Urinary bladder (tissue), 3 donors: ENCODE measurements at regions not wholly inside any gene's neighbourhood (a gene's known extent, or its start where the extent isn't known, plus 50 kb on each side); places are given as distances from the start of the nearest gene placed in this dataset.

ENCODE experiments used
- DNase-seq: peaks from one replicate; pipeline ENCODE4 v3.0.0-alpha.2; 2015; ENCODE audit errors: extremely low spot score
- H3K27ac ChIP-seq: one replicate; pipeline ENCODE4 v1.5.1; 2013; ENCODE audit warnings: low read depth, mild to moderate bottlenecking, moderate library complexity
- H3K36me3 ChIP-seq: one replicate; pipeline ENCODE4 v1.6.1; 2013; ENCODE audit warnings: mild to moderate bottlenecking, moderate library complexity; ENCODE audit not compliant: insufficient read depth
- H3K4me1 ChIP-seq: one replicate; pipeline ENCODE4 v1.6.1; 2013; ENCODE audit warnings: mild to moderate bottlenecking, moderate library complexity; ENCODE audit not compliant: insufficient read depth
- H3K4me3 ChIP-seq: one replicate; pipeline ENCODE4 v1.5.1; 2013; ENCODE audit warnings: low read depth, low read length
- WGBS: extraction: QIAGEN DNeasy Blood & Tissue Kit; methylation state at CpG from one replicate; pipeline ENCODE4 v1.1.7; 2013; 5-methylcytosine and 5-hydroxymethylcytosine counted together
- donor health status: healthy with polysubstance abuse.
- donor health status: healthy.

DNA sequence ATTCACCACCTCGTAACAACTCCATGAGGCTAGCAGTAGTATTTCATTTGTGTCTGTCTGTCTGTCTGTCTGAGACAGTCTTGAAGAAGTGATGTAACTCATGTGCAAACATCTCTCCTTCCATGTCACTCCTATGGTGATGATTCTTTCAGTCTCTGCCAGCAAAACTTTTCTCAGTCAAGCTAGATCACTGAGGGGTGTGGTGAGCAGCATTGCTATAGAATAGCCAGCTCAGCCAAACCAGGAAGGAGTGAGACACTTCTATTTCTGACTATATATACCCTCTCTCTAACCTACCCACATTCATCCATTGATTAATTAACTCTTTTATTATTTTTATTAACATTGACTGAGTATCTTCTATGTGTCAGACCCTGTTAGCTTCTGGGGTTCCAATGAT is 1095.1 kb upstream of the GYPC start:
- Histone ChIP-seq H3K27ac (no peak overlapping the region), H3K4me3 (no peak overlapping the region), H3K36me3 (no peaks in the 10 kb centered on the region), H3K4me1 (no peaks in the 10 kb centered on the region)
- DNase-seq, result no peak
- 87% methylated on average over 1 of the region's 1 CpG for WGBS

DNA sequence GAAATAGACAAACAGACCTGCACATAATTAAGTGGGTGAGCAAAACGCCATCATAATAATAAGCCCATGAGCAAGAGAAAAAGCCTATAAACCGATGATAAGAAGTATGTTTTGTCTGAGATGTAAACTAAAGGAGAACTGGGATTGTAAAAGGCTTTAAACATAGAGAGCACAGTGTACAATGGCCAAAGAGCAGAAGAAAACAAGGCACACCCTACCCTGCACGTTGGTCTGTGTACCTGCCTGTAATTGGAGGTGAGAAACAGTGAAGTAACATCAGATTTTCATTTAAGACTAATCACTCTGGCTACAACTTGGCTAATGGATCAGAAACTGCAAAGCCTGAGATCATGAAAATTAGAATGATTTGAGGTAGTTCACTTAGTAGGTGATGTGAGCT is 1094.7 kb upstream of the GYPC start:
- WGBS, result 31% methylated on average over 3 of the region's 3 CpGs
- DNase-seq, result no peak
- Histone ChIP-seq H3K36me3 (no peaks in the 10 kb centered on the region), H3K4me1 (no peaks in the 10 kb centered on the region), H3K4me3 (no peak overlapping the region), H3K27ac (no peak overlapping the region)

DNA sequence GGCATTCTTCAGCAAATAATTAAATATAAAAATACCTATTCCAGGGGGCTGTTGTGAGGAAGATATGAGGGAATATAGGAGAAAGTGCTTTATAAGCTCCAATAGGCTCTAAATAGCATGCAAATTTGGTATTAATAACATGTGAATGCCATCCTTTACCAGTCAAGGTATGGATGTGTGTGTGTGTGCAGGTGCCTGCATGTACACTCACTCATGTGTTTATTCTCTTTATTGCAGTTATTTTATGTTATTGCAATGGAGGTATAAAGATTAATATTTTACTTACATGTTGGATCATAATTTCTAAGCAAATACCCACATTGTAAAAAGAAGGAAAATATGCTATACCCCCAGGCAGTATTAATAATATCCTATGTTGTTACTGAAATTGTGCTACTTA is 1093.0 kb upstream of the GYPC start:
- no peaks in the 10 kb centered on the region for H3K4me1 ChIP-seq
- no peak overlapping the region for H3K27ac ChIP-seq
- no peak overlapping the region for H3K4me3 ChIP-seq
- no peak for DNase-seq
- H3K36me3 ChIP-seq, result no peaks in the 10 kb centered on the region

DNA sequence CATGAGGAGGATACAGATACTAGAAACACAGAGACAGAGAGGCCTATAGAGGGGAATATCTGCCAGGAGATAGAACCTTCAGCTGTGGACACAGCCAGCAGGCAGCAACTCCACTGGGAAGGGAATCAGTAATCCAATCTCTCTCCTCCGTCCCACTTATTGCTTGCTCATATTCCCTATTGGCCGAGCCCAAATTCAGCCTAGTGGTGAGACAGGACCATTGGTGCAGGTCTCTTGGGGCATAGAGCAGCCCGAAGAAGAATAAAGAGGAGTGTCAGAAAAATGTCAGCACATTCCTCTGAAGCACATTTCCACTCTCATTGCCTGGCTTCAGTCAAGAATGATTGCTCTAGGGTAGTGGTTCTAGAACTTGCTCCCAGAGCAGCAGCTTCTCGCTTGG is 1091.5 kb upstream of the GYPC start:
- no peak overlapping the region for H3K27ac ChIP-seq
- H3K4me3 ChIP-seq, result no peak overlapping the region
- DNase-seq, result no peak
- WGBS, result 40% methylated on average over 4 of the region's 4 CpGs
- no peaks in the 10 kb centered on the region for H3K4me1 ChIP-seq
- no peaks in the 10 kb centered on the region for H3K36me3 ChIP-seq

DNA sequence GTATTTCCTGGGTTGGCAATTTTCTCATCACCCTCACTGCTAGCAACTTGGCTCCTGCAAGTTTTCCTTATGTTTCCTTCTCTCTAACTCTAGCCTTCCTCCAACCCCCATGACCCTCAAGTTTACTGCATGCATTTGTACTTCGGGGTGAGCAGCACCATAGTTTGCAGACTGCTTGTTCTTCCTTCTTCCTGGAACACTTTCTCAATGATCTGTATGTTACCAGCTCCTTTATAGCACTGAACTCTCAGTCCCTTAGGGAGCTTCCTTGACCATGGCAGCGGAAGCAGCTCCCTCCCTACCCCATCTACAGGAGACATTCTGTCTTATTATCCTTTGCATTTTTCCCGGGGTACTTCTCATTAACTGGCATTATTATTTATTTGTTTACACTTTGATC is 1089.5 kb upstream of the GYPC start:
- DNase-seq, result no peak
- Histone ChIP-seq H3K36me3 (no peaks in the 10 kb centered on the region), H3K27ac (no peak overlapping the region), H3K4me1 (no peaks in the 10 kb centered on the region), H3K4me3 (no peak overlapping the region)
- 49% methylated on average over 3 of the region's 3 CpGs for WGBS

DNA sequence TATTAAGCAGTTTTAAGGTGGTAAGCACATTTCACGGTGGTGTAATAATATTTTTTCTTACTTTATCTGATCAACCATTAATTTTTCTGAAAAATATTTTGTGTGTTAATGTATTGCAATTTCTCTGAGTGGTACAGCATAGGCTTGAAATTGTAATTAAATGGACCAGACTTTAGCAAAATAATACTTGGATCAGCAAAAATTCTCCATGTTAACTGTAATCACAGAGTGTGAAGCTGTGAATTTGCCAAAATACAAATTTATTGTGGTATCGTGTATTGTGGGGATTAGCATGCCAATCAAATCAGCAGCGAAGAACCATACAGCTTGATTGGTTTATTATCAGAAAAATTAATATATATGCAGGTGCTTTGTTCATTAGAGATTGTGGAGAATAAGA is 1088.9 kb upstream of the GYPC start:
- DNase-seq, result no peak
- 61% methylated on average over 3 of the region's 3 CpGs for WGBS
- no peaks in the 10 kb centered on the region for H3K36me3 ChIP-seq
- H3K27ac ChIP-seq, result no peak overlapping the region
- H3K4me3 ChIP-seq, result no peak overlapping the region
- H3K4me1 ChIP-seq, result no peaks in the 10 kb centered on the region

DNA sequence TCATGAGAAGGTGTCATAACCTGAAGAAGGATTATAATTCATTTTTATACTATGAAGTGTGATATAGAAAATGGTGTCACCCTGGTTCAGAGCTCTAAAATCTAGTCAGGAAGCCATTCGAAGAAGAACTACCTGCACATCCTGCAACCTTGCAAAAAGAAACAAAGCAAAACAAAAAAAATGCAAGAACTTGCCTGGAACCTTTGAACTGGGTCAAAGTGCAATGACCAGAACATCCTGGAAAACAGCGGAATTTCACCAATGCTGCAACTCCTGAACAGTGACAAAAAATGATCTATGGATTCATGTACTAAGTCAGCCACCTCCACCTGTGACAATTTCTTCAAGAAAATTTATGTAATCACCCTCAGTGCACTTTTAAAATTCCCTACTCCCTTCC is 1083.3 kb upstream of the GYPC start:
- no peak for DNase-seq
- H3K4me3 ChIP-seq, result no peak overlapping the region
- no peak overlapping the region for H3K27ac ChIP-seq
- no peaks in the 10 kb centered on the region for H3K36me3 ChIP-seq
- WGBS, result 85% methylated on average over 2 of the region's 2 CpGs
- H3K4me1 ChIP-seq, result no peaks in the 10 kb centered on the region

DNA sequence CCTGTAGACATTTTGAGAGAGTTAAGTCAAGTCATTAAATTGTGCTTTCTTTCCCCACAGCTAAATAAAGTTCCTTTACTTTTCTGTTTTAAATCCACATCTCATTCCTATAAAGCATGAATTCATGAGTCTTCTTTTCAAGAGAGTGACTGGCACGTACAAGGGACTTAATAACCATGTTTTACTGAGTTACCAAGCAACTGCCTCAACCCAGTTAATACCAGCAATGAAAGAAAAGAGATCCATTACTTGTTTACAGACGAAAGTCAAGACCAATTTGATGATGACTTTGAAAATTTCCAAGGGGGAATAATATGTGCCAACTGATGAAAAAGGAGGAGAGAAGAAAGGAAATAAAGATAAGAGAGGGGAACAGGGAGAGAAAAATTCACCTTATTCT is 1082.5 kb upstream of the GYPC start:
- WGBS, result 46% methylated on average over 2 of the region's 2 CpGs
- no peaks in the 10 kb centered on the region for H3K4me1 ChIP-seq
- H3K36me3 ChIP-seq, result no peaks in the 10 kb centered on the region
- H3K4me3 ChIP-seq, result no peak overlapping the region
- no peak for DNase-seq
- H3K27ac ChIP-seq, result no peak overlapping the region

DNA sequence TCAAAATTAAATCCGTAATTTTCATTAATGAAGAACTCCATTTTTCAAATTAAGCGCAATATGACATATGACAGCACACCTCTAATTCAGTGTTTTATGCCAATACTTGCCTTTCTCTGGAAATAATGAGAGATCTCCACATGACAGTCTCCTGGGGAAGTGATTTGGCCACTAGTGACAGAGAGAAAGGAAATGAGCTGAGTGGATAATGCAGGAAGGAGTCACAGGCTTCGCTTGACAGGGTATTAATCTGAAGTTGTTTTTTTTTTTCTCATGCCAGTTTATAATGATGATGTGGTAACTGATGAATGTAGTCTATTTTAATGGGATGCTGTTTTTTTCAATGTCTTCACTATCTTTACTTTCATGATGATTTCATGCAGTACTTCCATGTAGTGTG is 1079.4 kb upstream of the GYPC start:
- no peak overlapping the region for H3K4me3 ChIP-seq
- H3K27ac ChIP-seq, result no peak overlapping the region
- 89% methylated on average over 3 of the region's 3 CpGs for WGBS
- no peaks in the 10 kb centered on the region for H3K36me3 ChIP-seq
- no peak for DNase-seq
- H3K4me1 ChIP-seq, result no peaks in the 10 kb centered on the region

DNA sequence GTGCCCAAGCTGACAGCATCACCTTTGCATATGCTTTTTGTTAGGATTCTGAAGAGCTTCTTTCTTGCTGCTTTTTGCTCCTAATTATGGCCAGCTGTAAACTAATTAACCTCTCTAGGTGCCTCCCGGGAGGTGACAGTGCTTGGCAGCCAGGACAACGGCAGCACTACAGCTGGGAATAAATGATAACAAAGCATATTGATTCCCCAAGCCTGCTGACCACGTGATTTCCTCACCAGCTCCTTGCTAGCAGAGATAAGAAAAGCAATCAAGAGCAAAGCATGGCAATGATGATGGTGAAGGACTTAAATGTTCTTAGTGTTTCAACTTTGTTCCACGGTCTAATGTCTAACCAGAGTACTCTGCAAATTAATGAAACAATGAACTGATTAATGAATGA is 1074.4 kb upstream of the GYPC start:
- 35% methylated on average over 4 of the region's 4 CpGs for WGBS
- H3K27ac ChIP-seq, result no peak overlapping the region
- H3K4me1 ChIP-seq, result no peaks in the 10 kb centered on the region
- no peaks in the 10 kb centered on the region for H3K36me3 ChIP-seq
- no peak overlapping the region for H3K4me3 ChIP-seq
- DNase-seq, result no peak

DNA sequence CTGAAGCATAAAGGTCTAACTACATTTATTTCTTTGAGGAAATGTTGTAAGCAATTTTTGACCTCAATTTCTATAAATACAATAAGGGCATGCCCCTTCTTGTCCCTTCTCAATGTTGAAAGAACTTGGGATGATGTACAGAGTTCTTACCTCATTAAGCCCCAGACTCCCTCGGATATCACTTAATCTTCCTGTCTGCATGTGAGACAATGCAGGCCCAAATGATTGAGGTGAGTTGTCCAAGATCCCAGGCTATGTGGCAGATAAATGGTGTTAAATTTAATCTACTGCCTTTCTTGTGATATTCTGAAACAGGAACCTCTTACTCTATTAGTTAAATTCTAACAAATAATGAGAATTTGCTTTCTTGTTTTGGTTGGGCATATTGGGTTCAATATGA is 1073.4 kb upstream of the GYPC start:
- no peak for DNase-seq

DNA sequence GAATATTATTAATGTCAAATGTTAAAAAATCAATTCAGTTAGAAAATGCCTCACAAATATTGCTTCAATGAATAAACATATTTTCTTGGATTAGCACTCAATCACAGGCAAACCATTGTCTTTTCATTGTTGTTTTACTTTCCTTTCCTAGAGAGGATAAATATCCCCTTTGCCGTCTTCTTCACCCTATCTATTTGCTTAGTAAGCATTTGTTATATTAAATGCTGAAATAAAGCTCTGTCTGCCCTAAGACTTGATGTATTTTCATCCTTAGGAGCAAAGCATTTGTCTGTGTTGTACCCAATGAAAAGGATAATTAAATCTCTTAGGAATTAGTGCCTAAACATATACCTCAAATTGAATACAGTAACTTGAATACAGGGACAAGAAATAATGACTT is 1071.2 kb upstream of the GYPC start:
- Histone ChIP-seq H3K4me1 (no peaks in the 10 kb centered on the region), H3K4me3 (no peak overlapping the region), H3K36me3 (no peaks in the 10 kb centered on the region), H3K27ac (no peak overlapping the region)
- no peak for DNase-seq
- 84% methylated on average over 1 of the region's 1 CpG for WGBS

More for the DNA sequence above, 1073.4 kb upstream of the GYPC start:
- no peaks in the 10 kb centered on the region for H3K4me1 ChIP-seq
- H3K36me3 ChIP-seq, result no peaks in the 10 kb centered on the region
- no peak overlapping the region for H3K4me3 ChIP-seq
- H3K27ac ChIP-seq, result no peak overlapping the region
- WGBS, result 28% methylated on average over 1 of the region's 1 CpG

DNA sequence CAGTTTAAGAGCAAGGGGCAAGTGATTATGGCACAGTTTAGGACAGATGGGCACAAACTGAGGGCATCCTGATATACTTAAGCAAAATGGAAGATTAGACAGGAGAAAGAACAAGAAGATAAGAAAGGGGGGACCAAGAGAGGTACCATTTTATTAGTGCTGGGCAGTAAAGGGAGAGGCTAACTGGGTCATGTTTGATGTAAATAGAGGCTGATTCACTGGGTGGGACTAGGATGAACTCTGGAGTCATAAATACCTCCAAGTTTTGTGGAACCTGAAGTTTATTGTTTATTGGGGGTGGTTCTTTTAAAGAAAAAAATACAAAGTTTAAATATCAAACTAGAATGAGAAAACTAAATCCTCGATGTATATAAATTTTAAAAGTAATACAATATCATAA is 1067.2 kb upstream of the GYPC start:
- 90% methylated on average over 1 of the region's 1 CpG for WGBS
- DNase-seq, result no peak

DNA sequence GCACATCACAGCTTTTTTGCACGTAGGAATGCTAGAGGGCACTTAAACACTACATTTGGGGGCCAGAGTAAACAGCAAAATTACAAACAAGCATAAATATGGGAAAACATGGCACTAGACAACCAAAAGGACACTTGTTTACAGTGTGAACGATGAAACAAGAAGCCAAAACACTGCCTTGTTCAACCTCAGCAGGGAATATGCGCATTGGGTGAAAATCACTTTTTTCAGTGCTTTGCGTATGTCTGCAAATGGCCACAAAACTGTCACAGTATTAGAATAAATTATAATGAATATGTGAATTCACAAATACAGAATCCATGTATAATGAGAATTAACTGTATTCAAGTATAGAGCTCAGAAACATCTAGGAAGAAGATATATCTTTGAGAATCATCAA is 1064.0 kb upstream of the GYPC start:
- Histone ChIP-seq H3K27ac (no peak overlapping the region), H3K4me1 (no peaks in the 10 kb centered on the region), H3K4me3 (no peak overlapping the region), H3K36me3 (no peaks in the 10 kb centered on the region)
- no peak for DNase-seq
- 83% methylated on average over 4 of the region's 4 CpGs for whole genome bisulfite sequencing

More for the DNA sequence above, 1067.2 kb upstream of the GYPC start:
- no peaks in the 10 kb centered on the region for H3K36me3 ChIP-seq
- H3K4me3 ChIP-seq, result no peak overlapping the region
- H3K27ac ChIP-seq, result no peak overlapping the region
- H3K4me1 ChIP-seq, result no peaks in the 10 kb centered on the region

DNA sequence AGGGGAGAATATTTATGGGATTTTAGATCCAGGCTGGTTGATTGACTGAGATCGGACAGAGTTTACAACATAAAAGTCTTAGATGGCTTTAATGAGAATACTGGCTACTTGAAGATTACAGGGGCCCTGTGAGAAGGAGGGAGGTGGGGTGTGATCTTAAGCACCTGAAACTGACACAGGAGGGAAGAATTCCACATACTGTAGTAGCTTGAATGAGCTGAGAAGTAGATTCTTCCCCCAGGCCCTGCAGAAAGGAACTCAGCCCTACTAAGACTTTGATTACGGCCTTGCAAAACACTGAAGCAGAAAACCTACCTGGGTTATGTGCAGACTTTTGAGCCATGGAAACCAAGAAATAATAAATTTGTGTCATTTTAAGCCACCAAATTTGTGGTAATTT is 1062.9 kb upstream of the GYPC start:
- Histone ChIP-seq H3K36me3 (no peaks in the 10 kb centered on the region), H3K4me1 (no peaks in the 10 kb centered on the region), H3K27ac (no peak overlapping the region), H3K4me3 (no peak overlapping the region)
- 71% methylated on average over 2 of the region's 2 CpGs for WGBS
- DNase-seq, result no peak
